ENCODE measurements at regions not wholly inside any gene's neighbourhood (a gene's known extent, or its start where the extent isn't known, plus 50 kb on each side); places are given as distances from the start of the nearest gene placed in this dataset.

GRCh38 chr12:92072112-92072511, 73.5 kb downstream of the BTG1 start:
- Histone ChIP-seq H3K4me1 (ENCODE audit: control insufficient read depth, low read depth, low read length) (no peaks in the 10 kb centered on the region), H3K36me3 (ENCODE audit: control insufficient read depth, low read depth, low read length) (no peaks in the 10 kb centered on the region), H3K27ac (ENCODE audit: low read length) (no peak overlapping the region), H3K9me3 (ENCODE audit: control insufficient read depth, low read depth, low read length) (no peaks in the 10 kb centered on the region), H3K9ac (ENCODE audit: low read length) (no peak overlapping the region), H3K27me3 (ENCODE audit: control insufficient read depth, insufficient read depth, low read length) (no peaks in the 10 kb centered on the region), H3K4me3 (ENCODE audit: low read length) (no peak overlapping the region)

- Histone ChIP-seq H3K27me3 (ENCODE audit: control insufficient read depth, insufficient read depth, low read length) (no peaks in the 10 kb centered on the region), H3K27ac (ENCODE audit: low read length) (no peak overlapping the region), H3K36me3 (ENCODE audit: control insufficient read depth, low read depth, low read length) (no peaks in the 10 kb centered on the region), H3K9ac (ENCODE audit: low read length) (no peak overlapping the region), H3K4me3 (ENCODE audit: low read length) (no peak overlapping the region), H3K4me1 (ENCODE audit: control insufficient read depth, low read depth, low read length) (no peaks in the 10 kb centered on the region), H3K9me3 (ENCODE audit: control insufficient read depth, low read depth, low read length) (no peaks in the 10 kb centered on the region)
Observed at GRCh38 chr12:92070864-92071445, 74.7 kb downstream of the BTG1 start.

- Histone ChIP-seq H3K9ac (ENCODE audit: low read length) (no peak overlapping the region), H3K27me3 (ENCODE audit: control insufficient read depth, insufficient read depth, low read length) (no peaks in the 10 kb centered on the region), H3K36me3 (ENCODE audit: control insufficient read depth, low read depth, low read length) (no peaks in the 10 kb centered on the region), H3K9me3 (ENCODE audit: control insufficient read depth, low read depth, low read length) (no peaks in the 10 kb centered on the region), H3K4me3 (ENCODE audit: low read length) (no peak overlapping the region), H3K27ac (ENCODE audit: low read length) (no peak overlapping the region), H3K4me1 (ENCODE audit: control insufficient read depth, low read depth, low read length) (peaks cover 1% of the 10 kb centered on the region)
Observed at GRCh38 chr12:92070054-92070863, 75.4 kb downstream of the BTG1 start.

- no peaks in the 10 kb centered on the region for H3K27me3 ChIP-seq (ENCODE audit: control insufficient read depth, insufficient read depth, low read length)
- H3K9me3 ChIP-seq (ENCODE audit: control insufficient read depth, low read depth, low read length) = no peaks in the 10 kb centered on the region
- no peak overlapping the region for H3K9ac ChIP-seq (ENCODE audit: low read length)
- no peak overlapping the region for H3K4me3 ChIP-seq (ENCODE audit: low read length)
- H3K4me1 ChIP-seq (ENCODE audit: control insufficient read depth, low read depth, low read length) = peaks cover 3% of the 10 kb centered on the region
- H3K27ac ChIP-seq (ENCODE audit: low read length) = no peak overlapping the region
- no peaks in the 10 kb centered on the region for H3K36me3 ChIP-seq (ENCODE audit: control insufficient read depth, low read depth, low read length)
Observed at GRCh38 chr12:92068459-92068858, 77.2 kb downstream of the BTG1 start.

GRCh38 chr12:92065639-92066038, 80.0 kb downstream of the BTG1 start:
- Histone ChIP-seq H3K27ac (ENCODE audit: low read length) (no peak overlapping the region), H3K9me3 (ENCODE audit: control insufficient read depth, low read depth, low read length) (no peaks in the 10 kb centered on the region), H3K27me3 (ENCODE audit: control insufficient read depth, insufficient read depth, low read length) (no peaks in the 10 kb centered on the region), H3K9ac (ENCODE audit: low read length) (no peak overlapping the region), H3K4me3 (ENCODE audit: low read length) (no peak overlapping the region), H3K4me1 (ENCODE audit: control insufficient read depth, low read depth, low read length) (peaks cover 14% of the 10 kb centered on the region), H3K36me3 (ENCODE audit: control insufficient read depth, low read depth, low read length) (no peaks in the 10 kb centered on the region)

- Histone ChIP-seq H3K27me3 (ENCODE audit: control insufficient read depth, insufficient read depth, low read length) (no peaks in the 10 kb centered on the region), H3K9me3 (ENCODE audit: control insufficient read depth, low read depth, low read length) (no peaks in the 10 kb centered on the region), H3K4me1 (ENCODE audit: control insufficient read depth, low read depth, low read length) (peaks cover 14% of the 10 kb centered on the region), H3K27ac (ENCODE audit: low read length) (no peak overlapping the region), H3K9ac (ENCODE audit: low read length) (no peak overlapping the region), H3K4me3 (ENCODE audit: low read length) (no peak overlapping the region), H3K36me3 (ENCODE audit: control insufficient read depth, low read depth, low read length) (no peaks in the 10 kb centered on the region)
Observed at GRCh38 chr12:92065018-92065499, 80.6 kb downstream of the BTG1 start.

GRCh38 chr12:92064422-92064821, 81.2 kb downstream of the BTG1 start:
- no peak overlapping the region for H3K4me3 ChIP-seq (ENCODE audit: low read length)

GRCh38 chr12:92063641-92064040, 82.0 kb downstream of the BTG1 start:
- Histone ChIP-seq H3K9ac (ENCODE audit: low read length) (no peak overlapping the region), H3K9me3 (ENCODE audit: control insufficient read depth, low read depth, low read length) (no peaks in the 10 kb centered on the region), H3K27ac (ENCODE audit: low read length) (no peak overlapping the region), H3K27me3 (ENCODE audit: control insufficient read depth, insufficient read depth, low read length) (no peaks in the 10 kb centered on the region), H3K4me1 (ENCODE audit: control insufficient read depth, low read depth, low read length) (peaks cover 14% of the 10 kb centered on the region), H3K36me3 (ENCODE audit: control insufficient read depth, low read depth, low read length) (no peaks in the 10 kb centered on the region), H3K4me3 (ENCODE audit: low read length) (no peak overlapping the region)

More at GRCh38 chr12:92064422-92064821, 81.2 kb downstream of the BTG1 start:
- Histone ChIP-seq H3K9ac (ENCODE audit: low read length) (no peak overlapping the region), H3K9me3 (ENCODE audit: control insufficient read depth, low read depth, low read length) (no peaks in the 10 kb centered on the region), H3K36me3 (ENCODE audit: control insufficient read depth, low read depth, low read length) (no peaks in the 10 kb centered on the region), H3K27ac (ENCODE audit: low read length) (no peak overlapping the region), H3K4me1 (ENCODE audit: control insufficient read depth, low read depth, low read length) (peaks cover 14% of the 10 kb centered on the region), H3K27me3 (ENCODE audit: control insufficient read depth, insufficient read depth, low read length) (no peaks in the 10 kb centered on the region)

GRCh38 chr12:92062539-92063493, 82.8 kb downstream of the BTG1 start:
- Histone ChIP-seq H3K9ac (ENCODE audit: low read length) (no peak overlapping the region), H3K9me3 (ENCODE audit: control insufficient read depth, low read depth, low read length) (no peaks in the 10 kb centered on the region), H3K36me3 (ENCODE audit: control insufficient read depth, low read depth, low read length) (no peaks in the 10 kb centered on the region), H3K27me3 (ENCODE audit: control insufficient read depth, insufficient read depth, low read length) (no peaks in the 10 kb centered on the region), H3K4me3 (ENCODE audit: low read length) (no peak overlapping the region), H3K4me1 (ENCODE audit: control insufficient read depth, low read depth, low read length) (peaks cover 14% of the 10 kb centered on the region), H3K27ac (ENCODE audit: low read length) (no peak overlapping the region)

GRCh38 chr12:92061061-92061460, 84.6 kb downstream of the BTG1 start:
- no peak overlapping the region for H3K27ac ChIP-seq (ENCODE audit: low read length)
- no peaks in the 10 kb centered on the region for H3K9me3 ChIP-seq (ENCODE audit: control insufficient read depth, low read depth, low read length)
- H3K27me3 ChIP-seq (ENCODE audit: control insufficient read depth, insufficient read depth, low read length) = no peaks in the 10 kb centered on the region
- H3K4me3 ChIP-seq (ENCODE audit: low read length) = no peak overlapping the region
- H3K36me3 ChIP-seq (ENCODE audit: control insufficient read depth, low read depth, low read length) = no peaks in the 10 kb centered on the region
- no peak overlapping the region for H3K9ac ChIP-seq (ENCODE audit: low read length)
- H3K4me1 ChIP-seq (ENCODE audit: control insufficient read depth, low read depth, low read length) = peaks cover 14% of the 10 kb centered on the region

GRCh38 chr12:92059960-92060359, 85.7 kb downstream of the BTG1 start:
- Histone ChIP-seq H3K4me3 (ENCODE audit: low read length) (no peak overlapping the region), H3K36me3 (ENCODE audit: control insufficient read depth, low read depth, low read length) (no peaks in the 10 kb centered on the region), H3K9ac (ENCODE audit: low read length) (no peak overlapping the region), H3K9me3 (ENCODE audit: control insufficient read depth, low read depth, low read length) (no peaks in the 10 kb centered on the region), H3K27ac (ENCODE audit: low read length) (no peak overlapping the region), H3K4me1 (ENCODE audit: control insufficient read depth, low read depth, low read length) (peaks cover 10% of the 10 kb centered on the region), H3K27me3 (ENCODE audit: control insufficient read depth, insufficient read depth, low read length) (no peaks in the 10 kb centered on the region)
